Tibial nerve (tissue), 4 donors: ENCODE measurements at regions not wholly inside any gene's neighbourhood (a gene's known extent, or its start where the extent isn't known, plus 50 kb on each side); places are given as distances from the start of the nearest gene placed in this dataset.

Source experiments
- EP300 ChIP-seq, 2 donors: sonication (generic); formaldehyde crosslinking; IDR thresholded peaks; one replicate each; pipeline ENCODE4 v1.6.1; 2017; ENCODE audit warnings: antibody characterized with exemption in 2 of 2, mild to moderate bottlenecking in 1 of 2
- POLR2A ChIP-seq, 2 donors: fragments of 450-650 bp; IDR thresholded peaks; one replicate each; pipeline ENCODE4 v1.6.1; 2017; ENCODE audit warnings: antibody characterized with exemption in 2 of 2, mild to moderate bottlenecking in 2 of 2, moderate library complexity in 2 of 2
- TF ChIP-seq, protein P1 (sequence below), 5 experiments: fragments of 200-600 bp in 3 of 5; fragments of 450-650 bp in 2 of 5; sonication (generic) in 3 of 5; IDR thresholded peaks; one replicate each; pipeline ENCODE4 v1.5.1; 2016 to 2019; ENCODE audit warnings: antibody characterized with exemption in 5 of 5, mild to moderate bottlenecking in 3 of 5, moderate library complexity in 2 of 5

- TF ChIP-seq, protein P1, sequence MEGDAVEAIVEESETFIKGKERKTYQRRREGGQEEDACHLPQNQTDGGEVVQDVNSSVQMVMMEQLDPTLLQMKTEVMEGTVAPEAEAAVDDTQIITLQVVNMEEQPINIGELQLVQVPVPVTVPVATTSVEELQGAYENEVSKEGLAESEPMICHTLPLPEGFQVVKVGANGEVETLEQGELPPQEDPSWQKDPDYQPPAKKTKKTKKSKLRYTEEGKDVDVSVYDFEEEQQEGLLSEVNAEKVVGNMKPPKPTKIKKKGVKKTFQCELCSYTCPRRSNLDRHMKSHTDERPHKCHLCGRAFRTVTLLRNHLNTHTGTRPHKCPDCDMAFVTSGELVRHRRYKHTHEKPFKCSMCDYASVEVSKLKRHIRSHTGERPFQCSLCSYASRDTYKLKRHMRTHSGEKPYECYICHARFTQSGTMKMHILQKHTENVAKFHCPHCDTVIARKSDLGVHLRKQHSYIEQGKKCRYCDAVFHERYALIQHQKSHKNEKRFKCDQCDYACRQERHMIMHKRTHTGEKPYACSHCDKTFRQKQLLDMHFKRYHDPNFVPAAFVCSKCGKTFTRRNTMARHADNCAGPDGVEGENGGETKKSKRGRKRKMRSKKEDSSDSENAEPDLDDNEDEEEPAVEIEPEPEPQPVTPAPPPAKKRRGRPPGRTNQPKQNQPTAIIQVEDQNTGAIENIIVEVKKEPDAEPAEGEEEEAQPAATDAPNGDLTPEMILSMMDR (IDR thresholded peaks at IDR 0.05) = no peak
- TF ChIP-seq EP300 (IDR thresholded peaks at IDR 0.05) (no peak), POLR2A (IDR thresholded peaks at IDR 0.05) (no peak)
Measured at GRCh38 chr20:50271612-50272011, 81.0 kb downstream of the CEBPB start.
